IMR-90 (cell line): ENCODE measurements at regions not wholly inside any gene's neighbourhood (a gene's known extent, or its start where the extent isn't known, plus 50 kb on each side); places are given as distances from the start of the nearest gene placed in this dataset.

Experiments used
- ATAC-seq: fragments of 200-7000 bp; cut with Tn5 transposase; 2 replicates; pipeline ENCODE4 v1.9.1; 2020; ENCODE audit warnings: low read depth, mild to moderate bottlenecking, moderate library complexity
- BruUV-seq: library from RNA; stranded (reverse); fragments of 400-500 nt; replicated peaks from 2 replicates; lab custom pipeline; 2021; lab: Mats Ljungman, UMichigan
- CTCF ChIA-PET: fragments of 300-600 bp; formaldehyde crosslinking; extraction: SDS; loops from one replicate; lab custom pipeline; 2021; ENCODE audit warnings: antibody characterized with exemption; lab: Yijun Ruan, JAX
- POLR2A ChIA-PET: fragments of 300-600 bp; sonication (Branson Sonifier 250); formaldehyde crosslinking; loops from one replicate; lab custom pipeline; 2022; ENCODE audit warnings: antibody characterized with exemption; ENCODE audit not compliant: unreplicated experiment; lab: Charles Lee
- DNase-seq: peaks from one replicate; pipeline ENCODE4 v3.0.0; 2013
- H2AFZ ChIP-seq: replicated peaks from 2 replicates; pipeline ENCODE3; 2013; ENCODE audit warnings: low read length, mild to moderate bottlenecking; ENCODE audit not compliant: poor library complexity
- H2AK5ac ChIP-seq: 2 replicates; pipeline ENCODE4 v1.6.1; 2013; ENCODE audit warnings: low read depth, low read length, inconsistent platforms
- H2AK9ac ChIP-seq: replicated peaks from 2 replicates; pipeline ENCODE3; 2013; ENCODE audit warnings: mild to moderate bottlenecking, low read depth, low read length, moderate library complexity; ENCODE audit not compliant: poor library complexity
- H2BK120ac ChIP-seq: 2 replicates; pipeline ENCODE4 v1.6.1; 2013; ENCODE audit warnings: low read depth, low read length, inconsistent platforms
- H2BK15ac ChIP-seq: 3 replicates; pipeline ENCODE4 v1.6.1; 2013; ENCODE audit warnings: low read depth, low read length, inconsistent platforms
- H2BK20ac ChIP-seq: 2 replicates; pipeline ENCODE4 v1.6.1; 2013; ENCODE audit warnings: low read depth, mild to moderate bottlenecking, inconsistent platforms, low read length, moderate library complexity
- H2BK5ac ChIP-seq: 2 replicates; pipeline ENCODE4 v1.6.1; 2013; ENCODE audit warnings: mild to moderate bottlenecking, low read depth, low read length, inconsistent platforms; ENCODE audit not compliant: poor library complexity, severe bottlenecking
- H3K14ac ChIP-seq: replicated peaks from 2 replicates; pipeline ENCODE4 v1.6.1; 2013; ENCODE audit warnings: low read depth, low read length, inconsistent platforms
- H3K18ac ChIP-seq: 2 replicates; pipeline ENCODE4 v1.6.1; 2013; ENCODE audit warnings: low read depth, low read length, control low read depth
- H3K23ac ChIP-seq: 2 replicates; pipeline ENCODE4 v1.6.1; 2013; ENCODE audit warnings: low read depth, low read length, inconsistent platforms
- H3K27ac ChIP-seq: 2 replicates; pipeline ENCODE4 v1.5.1; 2013; ENCODE audit warnings: mild to moderate bottlenecking, control low read depth, low read length; ENCODE audit not compliant: insufficient read depth
- H3K27me3 ChIP-seq: 2 replicates; pipeline ENCODE4 v1.6.1; 2013; ENCODE audit warnings: low read length; ENCODE audit not compliant: control insufficient read depth, insufficient read depth
- H3K36me3 ChIP-seq: 2 replicates; pipeline ENCODE4 v1.6.1; 2013; ENCODE audit warnings: low read length, mixed read lengths; ENCODE audit not compliant: control insufficient read depth, insufficient read depth
- H3K4ac ChIP-seq: 2 replicates; pipeline ENCODE4 v1.6.1; 2013; ENCODE audit warnings: low read depth, low read length, inconsistent platforms
- H3K4me1 ChIP-seq: 2 replicates; pipeline ENCODE4 v1.6.1; 2013; ENCODE audit warnings: low read length, mixed read lengths; ENCODE audit not compliant: control insufficient read depth, insufficient read depth
- H3K4me2 ChIP-seq: 2 replicates; pipeline ENCODE4 v1.6.1; 2013; ENCODE audit warnings: low read depth, mild to moderate bottlenecking, control low read depth, low read length, moderate library complexity
- H3K4me3 ChIP-seq: 2 replicates; pipeline ENCODE4 v1.5.1; 2013; ENCODE audit warnings: low read depth, mild to moderate bottlenecking, control low read depth, low read length, moderate library complexity; ENCODE audit not compliant: insufficient read depth
- H3K56ac ChIP-seq: 2 replicates; pipeline ENCODE4 v1.6.1; 2013; ENCODE audit warnings: low read length, inconsistent platforms; ENCODE audit not compliant: insufficient read depth; ENCODE audit errors: extremely low read depth
- H3K79me1 ChIP-seq, 2 experiments: 2 replicates each; pipeline ENCODE4 v1.6.1; 2013; ENCODE audit warnings: low read length in 2 of 2, inconsistent platforms in 1 of 2, low read depth in 1 of 2
- H3K9ac ChIP-seq: 2 replicates; pipeline ENCODE4 v1.6.1; 2013; ENCODE audit warnings: low read depth, low read length, control low read depth
- H3K9me1 ChIP-seq: 2 replicates; pipeline ENCODE4 v1.6.1; 2013; ENCODE audit warnings: low read length, inconsistent platforms; ENCODE audit not compliant: insufficient read depth
- H3K9me3 ChIP-seq: 2 replicates; pipeline ENCODE4 v1.6.1; 2013; ENCODE audit warnings: low read length; ENCODE audit not compliant: control insufficient read depth, insufficient read depth
- H4K20me1 ChIP-seq: 2 replicates; pipeline ENCODE4 v1.6.1; 2013; ENCODE audit warnings: low read length, inconsistent platforms; ENCODE audit not compliant: insufficient read depth
- H4K5ac ChIP-seq: 2 replicates; pipeline ENCODE4 v1.6.1; 2013; ENCODE audit warnings: mild to moderate bottlenecking, low read depth, low read length, control low read depth
- H4K8ac ChIP-seq, 2 experiments: 2 replicates each; pipeline ENCODE4 v1.6.1; 2013; ENCODE audit warnings: low read depth in 2 of 2, low read length in 2 of 2, control low read depth in 1 of 2, inconsistent platforms in 1 of 2
- H4K91ac ChIP-seq: 2 replicates; pipeline ENCODE4 v1.6.1; 2013; ENCODE audit warnings: low read depth, low read length, inconsistent platforms; ENCODE audit not compliant: insufficient read depth
- CHD1 ChIP-seq: IDR thresholded peaks from 2 replicates; pipeline ENCODE4 v1.6.1; 2012; ENCODE audit warnings: low read depth, low read length, improper control_type of control experiment
- CTCF ChIP-seq: conservative IDR thresholded peaks from 2 replicates; pipeline ENCODE4 v1.5.1; 2012; ENCODE audit warnings: mild to moderate bottlenecking, low read depth, low read length, improper control_type of control experiment
- ELK1 ChIP-seq: fragments of 150-350 bp; IDR thresholded peaks from 2 replicates; pipeline ENCODE4 v1.6.1; 2016; ENCODE audit warnings: low read depth, mild to moderate bottlenecking, low read length, moderate library complexity, borderline replicate concordance
- MAFK ChIP-seq: IDR thresholded peaks from 2 replicates; pipeline ENCODE4 v1.6.1; 2012; ENCODE audit warnings: low read depth, low read length, improper control_type of control experiment
- MAZ ChIP-seq: IDR thresholded peaks from 2 replicates; pipeline ENCODE4 v1.6.1; 2012; ENCODE audit warnings: low read depth, mild to moderate bottlenecking, low read length, improper control_type of control experiment, moderate library complexity, borderline replicate concordance
- NFE2L2 ChIP-seq: fragments of 150-350 bp; IDR thresholded peaks from 2 replicates; pipeline ENCODE4 v1.6.1; 2016; ENCODE audit warnings: low read depth, mild to moderate bottlenecking, low read length
- POLR2A ChIP-seq: IDR thresholded peaks from 2 replicates; pipeline ENCODE4 v1.6.1; 2012; ENCODE audit warnings: mild to moderate bottlenecking, low read depth, low read length
- RAD21 ChIP-seq: IDR thresholded peaks from 2 replicates; pipeline ENCODE4 v1.6.1; 2012; ENCODE audit warnings: low read length, improper control_type of control experiment
- RCOR1 ChIP-seq: IDR thresholded peaks from 2 replicates; pipeline ENCODE4 v1.6.1; 2012; ENCODE audit warnings: mild to moderate bottlenecking, low read length, improper control_type of control experiment; ENCODE audit not compliant: insufficient replicate concordance
- RFX5 ChIP-seq: IDR thresholded peaks from 2 replicates; pipeline ENCODE4 v1.8.0; 2012; ENCODE audit warnings: low read depth, mild to moderate bottlenecking, low read length, moderate library complexity
- SMC3 ChIP-seq: fragments of 150-350 bp; IDR thresholded peaks from 2 replicates; pipeline ENCODE4 v1.6.1; 2016; ENCODE audit warnings: low read depth, mild to moderate bottlenecking, antibody characterized with exemption, low read length, moderate library complexity
- USF2 ChIP-seq: fragments of 150-350 bp; IDR thresholded peaks from 2 replicates; pipeline ENCODE4 v1.6.1; 2017; ENCODE audit warnings: mild to moderate bottlenecking, antibody characterized with exemption, low read length, low read depth
- WGBS, 2 experiments: methylation state at CpG; one replicate each; pipeline versions ENCODE4 v1.1.5 to v1.1.7; 2013; ENCODE audit warnings: missing lambda C conversion rate in 2 of 2; ENCODE audit not compliant: insufficient read length in 1 of 2; ENCODE audit errors: extremely low coverage in 2 of 2; 5-methylcytosine and 5-hydroxymethylcytosine counted together
- dilution Hi-C: fragments of 300-500 bp; cut with HindIII; formaldehyde crosslinking; loops from one replicate; pipeline ENCODE4 v1.14.3; 2018; ENCODE audit warnings: low sequenced_read_pairs; ENCODE audit not compliant: unreplicated experiment
- in situ Hi-C: fragments of 300-500 bp; cut with MboI; formaldehyde crosslinking; loops from 3 replicates; pipeline ENCODE4 v1.14.3; 2019; ENCODE audit warnings: low sequenced_read_pairs, inconsistent platforms, mixed read lengths
- intact Hi-C: fragments of 100-400 bp; cut with micrococcal nuclease; formaldehyde crosslinking; loops from 2 replicates; pipeline ENCODE4 v1.10.0; 2022

- Histone ChIP-seq H3K4me2 (no peak overlapping the region), H4K5ac (no peak overlapping the region), H2BK5ac (no peak overlapping the region), H2AFZ (no peak overlapping the region), H3K23ac (no peak overlapping the region), H2AK5ac (no peak overlapping the region), H2AK9ac (no peak overlapping the region), H2BK120ac (no peak overlapping the region), H4K8ac (no peak overlapping the region), H3K4ac (no peak overlapping the region), H2BK15ac (no peak overlapping the region), H3K56ac (no peak overlapping the region), H2BK20ac (no peak overlapping the region), H3K27ac (no peak overlapping the region), H3K4me1 (no peaks in the 10 kb centered on the region), H4K20me1 (no peaks in the 10 kb centered on the region), H3K36me3 (no peaks in the 10 kb centered on the region), H3K14ac (no peak overlapping the region), H3K79me1 (no peaks in the 10 kb centered on the region), H3K9ac (no peak overlapping the region), H3K27me3 (no peaks in the 10 kb centered on the region), H4K91ac (no peak overlapping the region), H3K9me3 (peaks cover under 1% of the 10 kb centered on the region; the same call in 1 of the 2 replicates), H3K9me1 (no peaks in the 10 kb centered on the region), H3K18ac (no peak overlapping the region), H3K4me3 (no peak overlapping the region)
- DNase-seq (no peak), ATAC-seq (no peak)
- intact Hi-C loops (no loop called here), dilution Hi-C loops (no loop called here), in situ Hi-C loops (no loop called here)
- no TSS peak for BruUV-seq
- TF ChIP-seq ELK1 (no peak), RAD21 (no peak), SMC3 (no peak), MAZ (no peak), MAFK (no peak), RFX5 (no peak), RCOR1 (no peak), CTCF (no peak), USF2 (no peak), CHD1 (no peak), NFE2L2 (no peak), POLR2A (no peak)
- ChIA-PET POLR2A (no interaction called here), CTCF (interaction anchor here (0.6 kb wide), 1 partner anchor 108 kb away, joined by 3 read pairs; no protein-coding TSS in a partner anchor)
- WGBS, 2 experiments, result no CpG with 5 or more reads among the region's 1 CpG
These were observed 808.0 kb upstream of the CCDC179 start for GRCh38 chr11:23668324-23668723.
